NCI-H1930 (cell line): ENCODE measurements at regions not wholly inside any gene's neighbourhood (a gene's known extent, or its start where the extent isn't known, plus 50 kb on each side); places are given as distances from the start of the nearest gene placed in this dataset.
"Not testable (repeated sequence)": the region's sequence is repeated elsewhere in the genome, so short reads cannot be mapped to it uniquely, and the experiment has no call there.

Source experiments
- DNase-seq, 2 experiments: peaks; one replicate each; lab custom pipeline; 2025; lab: John Stamatoyannopoulos, UW

DNA sequence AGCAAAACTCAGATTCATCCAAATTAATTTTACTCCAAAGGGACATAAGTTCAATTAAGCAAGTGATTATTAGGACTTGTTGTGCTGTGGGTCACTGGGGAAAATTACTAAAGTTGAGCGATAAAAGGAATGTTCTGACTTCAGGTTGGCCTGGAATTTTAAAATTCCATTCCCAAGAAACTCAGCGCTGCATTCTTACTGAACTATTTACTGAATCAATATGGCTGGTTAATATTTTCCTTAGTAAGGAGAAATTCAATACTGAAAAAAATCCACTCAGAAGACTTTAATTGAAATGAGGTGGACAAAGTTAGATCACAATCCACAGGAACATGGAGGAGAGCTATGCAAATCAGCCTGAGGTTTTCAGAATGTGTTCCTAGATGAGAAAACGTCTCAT is 578.9 kb upstream of the NR5A2 start:
- DNase-seq = no peak

DNA sequence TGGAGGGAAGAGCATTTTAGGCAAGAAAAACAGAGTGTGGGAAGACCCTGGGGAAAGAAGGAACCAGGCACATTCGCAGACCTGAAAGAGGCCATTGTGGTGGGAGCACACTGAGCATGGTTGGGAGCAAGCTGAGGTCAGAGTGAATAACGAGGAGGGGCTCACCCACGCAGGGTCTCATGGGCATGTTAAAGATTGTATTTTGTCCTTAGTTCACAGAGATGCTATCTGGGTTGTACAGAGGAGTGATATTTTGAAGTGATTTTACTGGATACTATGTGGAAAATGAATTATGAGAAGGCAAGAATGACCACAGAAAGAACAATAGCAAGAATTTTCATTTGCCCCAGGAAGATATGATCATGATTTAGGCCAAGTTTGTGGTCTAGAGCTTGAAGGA is 578.3 kb upstream of the NR5A2 start:
- no peak for DNase-seq

DNA sequence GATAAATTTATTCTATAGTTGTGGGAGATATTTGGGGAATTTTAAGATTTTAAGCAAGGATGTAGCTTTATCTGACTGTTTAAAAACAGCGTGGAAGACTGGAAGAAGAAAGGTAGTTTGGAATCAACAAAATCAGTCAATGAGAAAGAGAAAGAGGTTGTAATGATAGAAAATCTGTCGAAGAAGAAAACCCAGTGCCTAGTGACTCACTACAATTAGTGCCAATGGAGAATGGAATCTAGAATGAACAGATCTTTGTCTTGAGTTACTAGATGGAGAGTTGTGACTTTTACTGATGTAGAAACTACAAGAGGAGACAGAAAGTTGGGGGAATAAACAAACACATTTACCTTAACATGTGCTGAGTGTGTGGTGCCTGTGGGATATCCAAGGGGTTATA is 577.8 kb upstream of the NR5A2 start:
- no peak for DNase-seq

DNA sequence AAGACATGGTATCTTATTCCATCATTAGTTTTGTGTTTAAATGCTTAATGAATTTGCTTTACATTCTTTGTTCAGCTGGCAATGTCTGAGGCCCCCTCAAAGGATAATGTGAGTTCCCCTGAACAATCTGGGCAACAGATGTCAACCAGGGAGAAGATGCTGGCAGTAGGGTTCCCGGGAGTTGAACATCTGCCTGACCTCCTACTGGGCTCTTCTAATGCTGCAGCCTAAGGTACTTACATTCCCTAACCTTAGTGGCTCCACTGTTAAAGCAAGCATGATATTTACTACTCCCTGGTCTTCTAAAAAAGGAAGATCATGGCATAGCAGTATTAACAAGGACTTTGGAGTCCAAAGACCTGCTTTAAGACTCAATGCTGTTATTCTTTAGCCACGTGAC is 574.9 kb upstream of the NR5A2 start:
- DNase-seq = no peak

DNA sequence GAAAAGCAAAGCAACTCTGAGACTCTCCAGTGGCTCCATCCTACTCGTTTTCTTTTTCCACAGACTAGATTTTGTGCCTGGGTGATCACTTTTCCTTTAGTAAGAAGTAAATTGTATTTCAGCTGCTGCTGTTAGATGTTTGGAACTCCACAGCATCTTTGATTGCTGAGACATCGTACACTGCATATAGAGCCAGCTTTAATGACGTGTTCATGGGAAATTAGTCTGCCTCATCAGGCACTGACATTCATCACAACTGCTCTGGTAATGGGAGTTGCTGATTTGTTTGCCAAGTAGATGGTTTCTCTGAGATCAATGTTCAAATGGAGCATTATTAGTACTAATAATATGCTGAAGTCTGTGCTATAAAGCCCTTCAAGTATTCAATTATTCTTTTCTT is 573.8 kb upstream of the NR5A2 start:
- DNase-seq = no peak

DNA sequence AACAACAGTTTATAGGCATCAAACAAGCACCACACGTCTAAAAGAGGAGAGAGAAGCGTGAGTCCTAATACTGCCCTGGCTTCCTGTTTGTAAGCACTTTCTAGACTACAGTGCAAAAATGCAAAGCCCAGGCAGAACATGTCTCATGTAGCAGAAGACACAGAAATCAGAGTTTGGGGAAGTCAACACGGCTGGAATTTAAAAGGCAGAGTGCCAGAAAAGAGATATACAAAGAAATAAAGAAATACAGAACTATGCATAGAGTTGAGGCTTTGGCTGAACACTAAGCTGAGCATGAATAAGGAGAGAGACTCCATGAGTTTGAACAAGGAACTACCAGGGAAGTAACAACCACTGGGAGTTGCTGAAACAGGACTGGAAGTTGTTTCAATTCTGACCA is 566.6 kb upstream of the NR5A2 start:
- no peak for DNase-seq

DNA sequence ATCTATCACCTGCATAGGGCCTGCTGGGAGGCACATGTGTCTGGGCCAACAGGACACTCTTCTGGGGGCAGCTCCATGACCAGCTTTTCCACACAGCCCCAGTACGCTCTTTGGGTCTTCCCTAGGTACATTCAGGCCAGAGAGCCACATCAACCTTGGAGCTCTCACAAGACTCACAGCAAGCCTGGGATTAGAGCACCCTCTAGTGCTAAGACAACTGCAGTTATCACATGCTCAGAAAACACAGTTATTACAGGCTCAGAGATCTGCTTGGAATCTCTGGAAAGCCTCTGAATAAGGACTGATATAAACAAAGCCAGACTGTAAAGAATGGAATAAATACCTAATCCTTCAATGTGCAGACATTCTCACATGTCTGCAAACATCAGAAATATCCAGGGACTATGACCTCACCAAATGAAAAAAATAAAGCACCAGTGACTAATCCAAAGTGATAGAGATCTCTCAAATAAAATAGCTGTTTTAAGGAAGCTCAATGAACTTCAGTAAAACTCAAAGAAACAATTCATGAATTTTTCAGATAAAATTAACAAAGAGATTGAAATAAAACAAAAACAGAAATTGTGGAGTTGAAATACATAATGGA is 563.9 kb upstream of the NR5A2 start:
- no peak for DNase-seq

DNA sequence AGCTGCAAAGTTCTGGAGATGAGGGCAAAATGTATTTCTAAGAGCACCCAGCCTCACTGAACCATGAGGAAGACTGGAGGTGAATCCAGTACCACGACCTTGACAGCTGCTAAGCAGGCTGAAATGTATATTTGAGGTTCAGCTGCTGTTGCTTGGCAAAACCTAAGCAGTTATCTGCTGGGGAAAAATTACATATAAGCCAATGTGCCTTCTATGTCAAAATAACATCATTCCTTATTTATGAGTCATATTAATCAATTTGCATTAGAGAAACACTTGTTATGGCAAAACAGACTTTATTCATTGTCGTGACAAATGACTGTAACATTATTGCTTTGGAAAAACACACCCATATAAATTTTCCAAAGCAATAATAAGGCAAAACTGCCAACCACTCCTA is 560.5 kb upstream of the NR5A2 start:
- DNase-seq = no peak

DNA sequence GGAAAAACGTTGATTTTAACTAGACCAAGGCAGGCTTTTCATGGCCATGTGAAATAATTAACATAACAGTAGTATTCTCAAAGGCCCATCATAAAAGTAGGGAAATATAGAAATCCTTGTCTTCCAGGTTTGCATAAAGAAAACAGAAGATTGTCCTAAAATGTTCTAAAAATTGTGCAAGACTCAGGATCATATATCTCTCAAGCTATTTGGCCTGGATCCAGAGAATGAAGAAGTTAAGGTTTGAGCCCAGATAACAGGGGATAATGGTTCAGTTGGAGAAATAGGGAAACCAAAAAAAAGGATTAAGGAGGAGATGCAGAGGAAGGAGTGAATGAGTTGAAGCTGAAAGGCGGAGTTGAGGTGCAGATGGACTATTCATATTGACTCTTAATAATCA is 555.5 kb upstream of the NR5A2 start:
- DNase-seq = no peak

DNA sequence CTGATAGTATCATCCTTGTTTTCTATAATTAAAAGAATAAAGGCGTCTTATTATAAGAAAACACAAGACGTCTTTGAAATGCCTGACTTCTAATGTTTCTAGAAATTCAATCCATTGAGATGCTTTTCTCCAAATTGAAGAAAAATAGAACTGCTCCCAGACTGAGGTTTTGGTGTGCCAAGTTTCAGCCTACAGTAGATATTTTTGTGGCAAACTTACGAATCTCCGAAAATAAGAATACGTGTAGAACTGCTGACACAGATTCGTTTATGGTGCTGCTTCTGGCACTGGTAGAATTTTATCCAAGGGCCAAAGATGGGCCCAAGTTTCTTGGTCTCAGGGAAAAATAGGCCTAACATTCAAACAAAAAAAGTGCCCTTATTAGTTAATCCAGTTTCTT is 554.5 kb upstream of the NR5A2 start:
- no peak for DNase-seq

DNA sequence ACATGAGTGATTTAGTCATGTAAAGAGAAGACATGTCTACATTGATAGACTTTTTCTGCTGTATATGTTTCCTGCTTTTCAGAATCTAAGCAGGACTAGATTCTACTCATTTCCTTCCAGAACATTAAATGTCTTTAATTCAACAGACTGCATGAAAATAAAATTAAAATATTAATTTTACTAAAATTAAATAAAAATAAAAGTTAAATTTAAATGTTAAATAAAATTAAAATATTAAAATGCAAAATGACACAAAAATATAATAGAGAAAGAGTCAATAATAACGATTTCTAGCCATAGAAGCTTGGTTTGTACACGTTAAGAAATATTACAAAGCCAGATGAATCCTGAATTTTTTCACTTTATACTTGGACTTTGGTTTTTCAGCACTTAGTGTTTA is 552.8 kb upstream of the NR5A2 start:
- DNase-seq = no peak

DNA sequence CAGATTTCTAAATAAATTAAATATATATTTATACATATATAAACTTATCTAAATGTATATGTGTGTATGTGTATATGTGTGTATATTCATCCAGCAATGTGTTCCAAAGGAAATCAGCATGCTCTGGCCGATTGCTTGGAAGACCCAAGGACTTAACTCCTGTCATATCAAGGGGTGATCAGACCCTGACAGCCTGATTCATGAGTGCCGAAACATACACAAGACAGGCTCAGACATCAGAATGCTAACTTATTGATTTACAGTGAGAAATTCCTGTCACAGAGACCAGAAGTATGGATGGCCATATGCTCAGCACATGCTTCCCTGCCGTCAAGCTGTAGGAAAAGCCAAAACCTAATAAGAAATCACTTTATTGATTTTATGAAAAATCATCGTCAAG is 545.1 kb upstream of the NR5A2 start:
- no peak for DNase-seq

DNA sequence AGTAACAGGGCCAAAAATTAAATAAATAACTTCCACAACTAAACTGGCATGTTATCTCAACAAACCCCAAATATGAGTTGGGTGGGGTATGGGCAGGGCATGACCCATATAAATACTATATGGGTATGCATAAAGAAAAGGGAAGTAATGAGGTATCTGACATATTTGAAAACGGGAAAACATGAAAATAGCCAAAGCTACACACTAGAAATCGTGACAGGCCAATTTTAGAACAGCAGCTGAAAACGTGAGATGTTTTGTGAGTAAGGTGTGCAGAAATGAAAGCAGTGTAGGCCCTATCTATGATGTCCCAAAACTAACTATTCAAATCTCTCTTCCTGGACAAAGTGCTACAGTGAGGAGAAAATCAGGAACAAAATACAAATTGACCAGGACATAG is 537.9 kb upstream of the NR5A2 start:
- DNase-seq = no peak

DNA sequence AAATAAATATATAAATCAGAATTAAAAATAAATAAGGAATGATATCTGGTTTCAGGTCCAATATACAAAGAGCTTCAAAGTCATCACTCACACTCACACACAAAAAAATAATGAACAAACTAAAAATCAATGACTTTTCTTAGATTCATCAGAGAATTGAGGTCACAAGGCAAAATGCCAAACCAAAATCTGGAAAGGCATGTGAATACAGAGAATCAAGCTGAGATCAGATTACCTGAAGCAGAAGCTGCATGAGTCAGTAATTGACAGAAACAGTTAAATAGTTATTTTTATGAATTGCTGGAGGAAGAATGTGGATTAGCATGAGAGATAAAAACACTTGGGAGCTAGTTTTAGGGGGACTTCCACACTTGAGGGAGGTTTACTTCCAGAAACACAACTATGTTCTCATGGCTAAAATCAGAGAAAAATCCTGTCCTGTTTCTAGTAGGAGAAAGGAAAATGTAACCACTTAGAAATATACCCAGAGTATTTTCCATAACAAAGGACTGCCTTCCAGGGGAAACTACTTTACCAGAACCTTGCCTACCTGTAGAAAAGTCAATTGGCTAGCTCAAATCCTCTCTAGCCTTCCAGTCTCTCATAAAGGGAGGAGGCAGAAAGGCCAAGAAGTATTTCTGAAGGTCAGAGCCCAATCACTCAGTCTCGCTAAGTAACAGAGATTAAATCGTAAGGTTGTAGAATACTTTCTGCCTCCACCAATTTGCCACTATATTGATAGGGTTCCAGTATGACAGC is 536.6 kb upstream of the NR5A2 start:
- no peak for DNase-seq

DNA sequence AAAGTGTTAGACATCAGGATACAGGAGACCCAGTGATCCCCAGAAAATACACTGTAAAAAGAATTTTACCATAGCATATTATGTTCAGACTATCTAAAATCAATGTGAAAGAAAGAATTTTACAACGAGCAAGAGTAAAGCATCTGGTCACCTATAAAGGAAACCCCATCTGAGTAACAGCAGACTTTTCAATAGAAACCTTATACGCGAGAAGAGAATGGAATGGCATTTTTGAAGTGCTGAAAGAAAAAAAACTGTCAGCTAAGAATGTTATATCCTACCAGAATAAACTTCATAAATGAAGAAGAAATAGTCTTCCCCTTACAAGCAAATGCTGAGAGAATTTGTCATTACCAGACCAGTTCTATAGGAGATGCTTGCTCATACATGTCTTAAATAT is 532.1 kb upstream of the NR5A2 start:
- no peak for DNase-seq

DNA sequence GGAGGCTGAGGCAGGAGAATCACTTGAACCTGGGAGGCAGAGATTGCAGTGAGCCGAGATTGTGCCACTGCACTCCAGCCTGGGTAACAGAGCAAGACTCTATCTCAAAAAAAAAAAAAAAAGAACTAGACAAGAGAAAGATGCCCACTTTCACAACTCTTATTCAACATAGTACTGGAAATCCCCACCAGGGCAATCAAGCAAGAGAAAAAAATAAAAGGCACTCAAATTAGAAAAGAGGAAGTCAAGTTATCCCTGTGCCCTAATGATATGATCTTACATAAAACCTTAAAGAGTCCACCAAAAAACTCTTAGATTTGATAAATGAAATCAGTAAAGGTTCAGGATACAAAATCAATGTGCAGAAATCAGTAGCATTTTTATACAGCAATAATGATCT is 528.7 kb upstream of the NR5A2 start:
- not testable (repeated sequence) for DNase-seq

DNA sequence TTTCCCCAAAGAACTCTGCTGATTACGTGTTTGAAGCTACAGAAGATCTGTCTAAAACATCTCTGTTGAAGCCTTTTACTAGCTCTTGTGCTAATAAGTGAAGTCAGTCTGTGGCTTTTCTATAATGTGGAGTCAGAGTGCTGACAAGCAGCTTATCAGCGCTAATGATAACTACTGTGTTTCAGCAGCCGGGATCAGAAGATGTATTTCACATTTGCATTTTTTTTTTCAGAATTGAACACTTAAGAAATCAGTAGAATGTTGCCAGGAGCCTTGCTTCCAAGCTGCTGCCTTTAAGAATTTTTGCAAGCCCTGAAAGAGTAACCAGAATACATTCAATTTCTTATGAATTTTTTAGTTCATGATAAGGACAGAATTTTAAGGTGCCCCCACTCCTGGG is 519.4 kb upstream of the NR5A2 start:
- DNase-seq = no peak

DNA sequence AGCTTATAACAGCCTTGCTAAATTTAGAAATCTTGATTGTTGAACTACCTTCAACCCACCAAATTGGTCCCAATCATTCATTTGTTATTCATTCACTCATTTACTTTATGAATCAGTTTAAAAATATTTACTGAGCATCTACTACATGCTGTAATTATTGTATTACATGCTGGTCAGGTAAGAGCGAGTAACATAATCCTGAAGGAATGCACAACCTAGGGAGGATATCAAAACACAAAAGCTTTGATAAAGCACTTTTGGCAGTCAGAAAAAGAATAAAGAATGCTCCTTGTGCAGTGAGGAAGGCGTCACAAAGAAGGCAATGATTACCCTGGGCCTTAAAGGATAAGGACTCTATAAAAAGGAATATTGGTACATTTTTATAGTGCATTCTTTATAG is 518.9 kb upstream of the NR5A2 start:
- DNase-seq = no peak

DNA sequence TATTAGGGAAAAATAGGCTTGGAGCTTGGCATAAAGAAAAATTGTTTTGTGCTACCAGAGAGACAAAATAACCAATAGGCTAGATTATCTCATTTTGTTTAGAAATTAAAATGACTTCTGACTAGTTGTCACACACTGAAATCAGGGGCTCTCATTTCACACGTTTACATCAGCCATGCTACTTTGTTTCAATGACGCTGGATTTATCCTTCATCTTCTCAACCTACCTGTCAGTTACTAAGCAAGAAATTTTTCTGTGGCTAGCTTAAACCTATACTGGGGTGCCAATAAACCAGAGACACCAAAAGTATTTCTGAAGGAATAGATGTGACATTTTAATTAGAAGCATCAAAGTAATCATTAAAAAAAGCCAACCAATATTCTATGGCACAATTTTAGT is 518.1 kb upstream of the NR5A2 start:
- DNase-seq = no peak

DNA sequence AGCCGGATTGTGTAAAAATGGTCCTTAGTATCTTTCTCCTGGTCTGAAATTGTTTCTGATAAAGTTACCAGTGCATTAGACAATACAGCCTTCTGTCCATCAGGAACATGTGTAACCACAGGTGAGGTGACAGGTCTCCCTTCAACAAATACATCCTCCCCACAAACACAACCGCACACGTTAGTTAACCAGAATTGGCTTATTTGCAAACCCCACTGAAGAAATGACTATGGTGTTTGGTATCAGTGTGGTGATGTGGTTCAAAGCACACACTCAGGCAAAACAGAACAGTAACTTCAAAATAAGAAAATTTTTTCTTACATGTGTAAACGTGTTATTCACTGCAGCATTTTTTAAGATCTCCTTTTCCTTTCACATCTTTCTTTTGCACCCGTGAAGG is 517.2 kb upstream of the NR5A2 start:
- no peak for DNase-seq

DNA sequence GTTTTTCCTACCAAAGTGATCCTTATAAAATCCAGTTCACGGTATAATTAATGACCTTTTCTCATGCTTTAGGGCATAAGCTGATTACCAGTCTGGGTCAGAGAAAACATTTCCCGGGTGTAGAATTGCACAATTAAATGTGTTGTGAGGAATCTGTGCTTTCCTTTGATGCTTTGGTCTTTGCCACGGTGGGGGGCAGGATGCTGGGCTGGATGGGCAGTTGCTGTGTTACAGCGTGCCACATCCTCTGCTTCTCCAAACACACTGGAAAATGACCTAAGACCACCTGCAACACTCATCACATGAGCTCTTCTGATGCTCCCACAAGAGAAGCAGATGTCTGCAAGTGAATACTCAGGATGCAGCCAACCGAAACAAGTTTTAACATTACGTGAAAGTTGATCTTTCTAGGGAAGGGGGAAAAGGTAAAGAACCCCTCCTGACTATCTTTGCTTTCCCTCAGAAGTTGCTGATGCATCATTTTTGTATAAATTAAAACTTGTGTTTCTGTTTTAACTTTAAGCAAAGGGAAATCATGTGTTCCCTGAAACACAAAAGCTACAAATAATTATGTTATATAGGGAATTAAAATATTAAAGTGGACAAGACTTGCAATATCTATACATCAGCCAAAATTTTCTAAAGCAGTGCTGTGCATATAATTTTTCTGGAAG is 515.3 kb upstream of the NR5A2 start:
- no peak for DNase-seq

DNA sequence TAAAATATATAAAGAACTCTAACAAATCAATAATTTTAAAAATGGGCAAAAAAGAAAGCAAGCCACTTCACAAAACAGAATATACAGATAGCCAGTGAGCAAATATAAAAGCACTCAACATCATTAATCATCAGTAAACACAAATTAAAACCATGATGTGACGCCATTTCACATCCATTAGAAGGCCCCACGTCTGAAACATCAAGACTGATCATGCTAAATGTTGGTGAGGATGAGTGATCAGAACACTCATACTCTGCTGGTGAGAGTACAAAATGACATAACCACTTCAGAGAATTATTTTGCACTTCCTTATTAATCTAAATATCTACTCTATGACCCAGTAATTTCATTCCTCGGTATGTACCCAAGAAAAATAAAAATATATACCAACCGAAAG is 512.2 kb upstream of the NR5A2 start:
- no peak for DNase-seq

DNA sequence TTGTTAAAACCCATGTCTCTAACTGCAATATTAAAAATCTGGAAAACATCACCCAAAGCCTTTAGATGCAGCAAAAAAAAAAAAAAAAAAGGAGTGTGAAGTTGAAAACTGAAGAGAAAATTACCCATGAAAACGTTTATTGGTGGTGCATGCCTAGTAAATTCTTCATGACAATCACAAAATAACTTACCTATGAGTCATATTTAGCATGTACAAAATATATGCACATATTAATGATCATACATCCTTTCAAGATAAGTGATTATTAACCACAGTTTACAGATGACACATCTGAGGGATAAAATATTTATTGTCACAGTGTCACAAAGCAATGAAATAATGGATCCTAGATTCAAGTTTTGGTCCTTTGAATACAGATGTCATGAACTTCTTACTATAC is 505.2 kb upstream of the NR5A2 start:
- DNase-seq = no peak

DNA sequence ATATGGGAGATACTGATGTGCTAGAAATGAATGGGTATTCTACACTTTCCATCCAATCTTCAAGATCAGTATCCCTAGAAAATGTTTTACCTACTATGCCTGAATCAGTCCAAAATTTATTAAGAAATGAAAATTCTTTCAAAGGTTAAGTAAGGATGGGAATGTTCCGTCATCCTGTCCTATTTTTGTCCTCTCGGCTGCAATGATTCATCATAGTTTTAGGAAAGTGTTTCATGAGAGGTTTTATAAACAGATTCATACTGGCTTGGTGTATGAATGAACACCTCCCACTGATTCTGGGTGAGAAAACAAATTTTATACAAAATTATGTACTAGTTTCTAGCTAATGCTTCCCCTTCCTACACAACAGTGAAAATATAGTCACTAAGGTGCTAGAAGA is 504.6 kb upstream of the NR5A2 start:
- DNase-seq = no peak
